HG02973 (cell line): ENCODE measurements at regions not wholly inside any gene's neighbourhood (a gene's known extent, or its start where the extent isn't known, plus 50 kb on each side); places are given as distances from the start of the nearest gene placed in this dataset.
"Not testable (repeated sequence)": the region's sequence is repeated elsewhere in the genome, so short reads cannot be mapped to it uniquely, and the experiment has no call there.

Source experiments
- ATAC-seq: cut with Tn5 transposase; IDR thresholded peaks from one replicate; pipeline ENCODE4 v1.9.1; 2021; ENCODE audit warnings: moderate library complexity; ENCODE audit not compliant: unreplicated experiment

GRCh38 chr5:126280846-126281245 is 142.4 kb upstream of the GRAMD2B start:
- ATAC-seq: no peak

- no peak for ATAC-seq
These were observed 138.1 kb upstream of the GRAMD2B start for GRCh38 chr5:126284977-126285696.

- ATAC-seq: not testable (repeated sequence)
These were observed 127.1 kb upstream of the GRAMD2B start for GRCh38 chr5:126296121-126296520.

- ATAC-seq: no peak
These were observed 122.9 kb upstream of the GRAMD2B start for GRCh38 chr5:126300293-126300692.

- no peak for ATAC-seq
These were observed 122.2 kb upstream of the GRAMD2B start for GRCh38 chr5:126301056-126301455.

GRCh38 chr5:126309860-126310259 is 113.3 kb upstream of the GRAMD2B start:
- no peak for ATAC-seq

GRCh38 chr5:126311766-126312165 is 111.4 kb upstream of the GRAMD2B start:
- no peak for ATAC-seq

- ATAC-seq: no peak
These were observed 107.9 kb upstream of the GRAMD2B start for GRCh38 chr5:126315341-126315740.

- no peak for ATAC-seq
These were observed 90.9 kb upstream of the GRAMD2B start for GRCh38 chr5:126332326-126332725.

- no peak for ATAC-seq
These were observed 88.4 kb upstream of the GRAMD2B start for GRCh38 chr5:126334760-126335159.

GRCh38 chr5:126335886-126336285 is 87.3 kb upstream of the GRAMD2B start:
- ATAC-seq: no peak

GRCh38 chr5:126338635-126339034 is 84.6 kb upstream of the GRAMD2B start:
- no peak for ATAC-seq

GRCh38 chr5:126339215-126339805 is 83.9 kb upstream of the GRAMD2B start:
- peak; percentile 83 for ATAC-seq

GRCh38 chr5:126341906-126342630 is 81.1 kb upstream of the GRAMD2B start:
- no peak for ATAC-seq

GRCh38 chr5:126348855-126349635 is 74.2 kb upstream of the GRAMD2B start:
- ATAC-seq: no peak

GRCh38 chr5:126351153-126351552 is 72.1 kb upstream of the GRAMD2B start:
- no peak for ATAC-seq

GRCh38 chr5:126354012-126354857 is 69.0 kb upstream of the GRAMD2B start:
- ATAC-seq: no peak

GRCh38 chr5:126354858-126355731 is 68.1 kb upstream of the GRAMD2B start:
- no peak for ATAC-seq

- ATAC-seq: peak; percentile 35
These were observed 67.3 kb upstream of the GRAMD2B start for GRCh38 chr5:126355940-126356339.
